Effector memory CD4-positive, alpha-beta T cell (primary cell): ENCODE measurements at regions not wholly inside any gene's neighbourhood (a gene's known extent, or its start where the extent isn't known, plus 50 kb on each side); places are given as distances from the start of the nearest gene placed in this dataset.

Experiments
- DNase-seq, 3 donors: peaks; one replicate each; pipeline ENCODE4 v3.0.0-alpha.2; 2020
- H3K27ac ChIP-seq: 2 replicates; pipeline ENCODE4 v1.7.0; 2013; ENCODE audit warnings: mild to moderate bottlenecking, low read length, moderate library complexity; ENCODE audit not compliant: insufficient read depth, poor library complexity, severe bottlenecking
- H3K27me3 ChIP-seq: replicated peaks from 2 replicates; pipeline ENCODE4 v1.7.0; 2013; ENCODE audit warnings: mild to moderate bottlenecking, low read length; ENCODE audit not compliant: insufficient read depth, control insufficient read depth, poor library complexity, severe bottlenecking
- H3K36me3 ChIP-seq: 2 replicates; pipeline ENCODE4 v1.7.0; 2013; ENCODE audit warnings: mild to moderate bottlenecking, low read length, moderate library complexity; ENCODE audit not compliant: control insufficient read depth, insufficient read depth
- H3K4me1 ChIP-seq: 2 replicates; pipeline ENCODE4 v1.7.0; 2013; ENCODE audit warnings: low read length, mild to moderate bottlenecking; ENCODE audit not compliant: control insufficient read depth, insufficient read depth, poor library complexity, severe bottlenecking
- H3K4me3 ChIP-seq: 2 replicates; pipeline ENCODE4 v1.7.0; 2013; ENCODE audit warnings: low read length, low read depth, mild to moderate bottlenecking; ENCODE audit not compliant: insufficient read depth, poor library complexity, severe bottlenecking
- H3K9me3 ChIP-seq: 2 replicates; pipeline ENCODE4 v1.7.0; 2013; ENCODE audit warnings: mild to moderate bottlenecking, low read length, moderate library complexity; ENCODE audit not compliant: control insufficient read depth

- Histone ChIP-seq H3K4me1 (no peaks in the 10 kb centered on the region), H3K4me3 (no peak overlapping the region), H3K27ac (no peak overlapping the region), H3K36me3 (no peaks in the 10 kb centered on the region), H3K27me3 (no peaks in the 10 kb centered on the region), H3K9me3 (no peaks in the 10 kb centered on the region)
- no peak for DNase-seq
These were observed 1105.9 kb downstream of the CDH8 start for GRCh38 chr16:60930291-60930690.

DNA sequence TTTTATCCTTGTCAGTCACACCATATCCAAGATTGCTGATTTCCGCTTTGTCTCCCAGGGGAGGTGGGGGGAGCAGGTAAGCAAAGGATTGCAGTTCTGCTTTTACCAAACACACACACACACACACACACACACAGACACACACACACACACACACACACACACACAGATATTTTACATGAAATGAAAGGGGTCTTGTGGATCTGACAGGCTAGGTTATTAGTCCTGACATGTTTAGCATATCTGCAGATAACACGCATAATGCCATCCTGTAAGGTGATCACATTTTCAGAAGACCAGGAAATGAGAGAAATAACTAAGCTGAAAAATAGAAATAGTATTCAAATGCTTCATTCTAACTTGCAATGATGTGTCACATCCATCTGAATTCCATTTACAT lies 1113.3 kb downstream of the CDH8 start:
- Histone ChIP-seq H3K27me3 (no peaks in the 10 kb centered on the region), H3K4me3 (no peak overlapping the region), H3K36me3 (no peaks in the 10 kb centered on the region), H3K4me1 (no peaks in the 10 kb centered on the region), H3K27ac (no peak overlapping the region), H3K9me3 (no peaks in the 10 kb centered on the region)
- no peak for DNase-seq

DNA sequence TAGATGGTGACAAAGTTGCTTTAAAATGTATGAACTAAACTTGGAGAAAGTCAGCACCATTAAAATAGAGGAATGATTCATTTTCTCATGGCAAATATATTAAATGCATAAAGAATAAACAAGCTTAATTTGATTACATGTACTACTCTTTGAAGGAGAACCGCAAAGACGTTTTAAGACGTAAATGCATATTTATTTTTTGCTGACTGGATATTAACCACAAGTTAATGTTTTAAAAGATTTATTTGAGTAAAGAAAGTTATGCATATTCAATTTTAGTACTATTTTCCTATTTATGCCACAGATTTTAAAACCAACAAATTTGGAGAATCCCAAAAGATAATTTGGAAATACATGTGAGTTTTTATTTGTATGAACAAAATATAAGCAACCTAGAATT lies 1121.9 kb downstream of the CDH8 start:
- H3K4me1 ChIP-seq = no peaks in the 10 kb centered on the region
- no peaks in the 10 kb centered on the region for H3K36me3 ChIP-seq
- no peak overlapping the region for H3K4me3 ChIP-seq
- no peaks in the 10 kb centered on the region for H3K9me3 ChIP-seq
- H3K27me3 ChIP-seq = no peaks in the 10 kb centered on the region
- DNase-seq = no peak
- no peak overlapping the region for H3K27ac ChIP-seq

GRCh38 chr16:60907645-60908044 lies 1128.6 kb downstream of the CDH8 start:
- no peaks in the 10 kb centered on the region for H3K36me3 ChIP-seq
- no peaks in the 10 kb centered on the region for H3K4me1 ChIP-seq
- DNase-seq = no peak
- no peaks in the 10 kb centered on the region for H3K27me3 ChIP-seq
- H3K4me3 ChIP-seq = no peak overlapping the region
- H3K27ac ChIP-seq = no peak overlapping the region
- H3K9me3 ChIP-seq = peaks cover 4% of the 10 kb centered on the region

GRCh38 chr16:60905811-60906210 lies 1130.4 kb downstream of the CDH8 start:
- no peak for DNase-seq
- no peak overlapping the region for H3K27ac ChIP-seq

GRCh38 chr16:60902114-60902513 lies 1134.1 kb downstream of the CDH8 start:
- Histone ChIP-seq H3K4me1 (no peaks in the 10 kb centered on the region), H3K9me3 (peaks cover 4% of the 10 kb centered on the region), H3K36me3 (no peaks in the 10 kb centered on the region), H3K4me3 (no peak overlapping the region), H3K27ac (no peak overlapping the region), H3K27me3 (no peaks in the 10 kb centered on the region)
- DNase-seq = no peak

More at GRCh38 chr16:60905811-60906210, 1130.4 kb downstream of the CDH8 start:
- H3K36me3 ChIP-seq = no peaks in the 10 kb centered on the region
- H3K4me3 ChIP-seq = no peak overlapping the region
- no peaks in the 10 kb centered on the region for H3K4me1 ChIP-seq
- no peaks in the 10 kb centered on the region for H3K27me3 ChIP-seq
- peaks cover 4% of the 10 kb centered on the region for H3K9me3 ChIP-seq

DNA sequence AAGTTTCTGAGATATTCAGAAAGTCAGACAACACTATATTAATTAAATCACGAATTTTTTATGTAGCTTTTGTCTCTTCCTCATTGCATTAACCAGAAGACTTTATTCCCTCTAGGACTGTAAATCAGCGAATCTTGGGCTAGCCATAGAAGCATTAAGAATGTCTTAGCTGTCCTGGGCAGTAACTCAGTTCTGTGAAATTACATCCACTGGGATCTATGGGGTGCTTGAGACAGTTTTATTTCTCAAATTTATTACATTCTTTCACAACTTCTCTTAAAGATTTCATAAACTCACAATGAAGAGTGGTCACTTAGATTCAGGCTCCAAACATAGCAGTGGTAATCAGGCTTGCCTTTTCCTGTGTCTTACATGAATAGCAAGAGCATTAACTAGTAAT lies 1153.4 kb downstream of the CDH8 start:
- Histone ChIP-seq H3K27ac (no peak overlapping the region), H3K27me3 (no peaks in the 10 kb centered on the region), H3K4me1 (no peaks in the 10 kb centered on the region), H3K9me3 (no peaks in the 10 kb centered on the region), H3K36me3 (no peaks in the 10 kb centered on the region), H3K4me3 (no peak overlapping the region)
- DNase-seq = no peak

- no peaks in the 10 kb centered on the region for H3K4me1 ChIP-seq
- no peaks in the 10 kb centered on the region for H3K9me3 ChIP-seq
- H3K4me3 ChIP-seq = no peak overlapping the region
- no peak for DNase-seq
- H3K27ac ChIP-seq = no peak overlapping the region
- no peaks in the 10 kb centered on the region for H3K36me3 ChIP-seq
- H3K27me3 ChIP-seq = no peaks in the 10 kb centered on the region
These were observed 1183.6 kb downstream of the CDH8 start for GRCh38 chr16:60852635-60853034.

- H3K27ac ChIP-seq = no peak overlapping the region
- DNase-seq = no peak
- no peaks in the 10 kb centered on the region for H3K9me3 ChIP-seq
- H3K4me1 ChIP-seq = no peaks in the 10 kb centered on the region
- H3K36me3 ChIP-seq = no peaks in the 10 kb centered on the region
- no peaks in the 10 kb centered on the region for H3K27me3 ChIP-seq
- H3K4me3 ChIP-seq = no peak overlapping the region
These were observed 1214.6 kb downstream of the CDH8 start for GRCh38 chr16:60821661-60822060.

DNA sequence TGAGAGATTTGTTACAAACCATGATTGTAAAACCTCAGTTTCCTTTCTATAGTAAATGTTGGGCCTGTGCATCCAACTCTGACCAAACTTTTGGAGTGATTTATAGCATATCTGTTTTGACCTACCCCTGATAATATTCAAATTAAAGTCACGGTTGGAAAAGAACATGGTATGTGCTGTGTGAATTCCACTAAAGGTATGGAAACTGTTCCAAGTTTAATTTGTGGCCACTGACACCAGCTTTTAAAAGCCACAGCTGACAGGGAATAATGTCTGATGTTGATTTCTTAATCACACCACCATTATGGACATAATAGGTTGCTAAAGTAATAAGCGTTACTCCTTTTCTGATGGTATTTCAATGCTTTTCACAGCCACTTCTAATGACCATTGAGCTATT lies 1215.9 kb downstream of the CDH8 start:
- Histone ChIP-seq H3K4me3 (no peak overlapping the region), H3K27me3 (no peaks in the 10 kb centered on the region), H3K27ac (no peak overlapping the region), H3K9me3 (no peaks in the 10 kb centered on the region), H3K36me3 (no peaks in the 10 kb centered on the region), H3K4me1 (no peaks in the 10 kb centered on the region)
- no peak for DNase-seq

DNA sequence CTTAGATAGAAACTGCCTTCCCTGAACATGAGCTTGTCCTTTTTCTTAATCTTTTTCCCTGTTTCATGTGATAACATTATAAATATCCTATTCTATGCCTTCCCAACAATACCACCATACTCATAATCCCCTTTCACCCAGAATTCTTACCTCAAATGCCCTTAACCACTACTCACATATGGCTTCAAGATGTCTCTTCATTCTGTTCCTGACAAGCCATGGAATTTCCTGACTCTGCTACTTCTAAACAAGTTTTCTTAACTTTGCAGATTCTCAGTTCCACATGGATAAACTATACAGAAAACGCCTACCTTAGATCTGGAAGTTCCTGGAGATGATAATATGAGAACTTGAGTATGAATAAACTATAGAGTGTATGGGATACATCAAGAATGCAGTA lies 1217.8 kb downstream of the CDH8 start:
- Histone ChIP-seq H3K27me3 (no peaks in the 10 kb centered on the region), H3K27ac (no peak overlapping the region), H3K36me3 (no peaks in the 10 kb centered on the region), H3K4me3 (no peak overlapping the region), H3K9me3 (no peaks in the 10 kb centered on the region), H3K4me1 (no peaks in the 10 kb centered on the region)
- DNase-seq = no peak
